ENCODE measurements at regions not wholly inside any gene's neighbourhood (a gene's known extent, or its start where the extent isn't known, plus 50 kb on each side); places are given as distances from the start of the nearest gene placed in this dataset.

DNA sequence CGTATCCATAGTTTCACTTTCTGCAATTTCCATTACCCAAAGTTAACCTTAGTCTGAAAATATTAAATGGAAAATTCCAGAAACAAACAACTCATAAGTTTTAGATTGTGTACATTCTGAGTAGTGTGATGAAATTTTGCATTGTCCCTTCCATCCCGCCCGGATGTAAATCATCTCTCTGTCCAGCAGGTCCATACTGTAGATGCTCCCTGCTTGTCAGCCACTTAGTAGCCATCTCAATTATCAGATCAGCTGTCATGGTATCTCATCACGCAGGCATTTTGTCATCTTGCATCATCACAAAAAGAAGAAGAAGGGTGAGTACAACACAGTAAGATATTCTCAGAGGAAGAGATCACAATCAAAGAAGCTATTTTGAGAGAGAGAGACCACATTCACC is 185.0 kb upstream of the STK17B start (continued):
- TF ChIP-seq NFE2 (IDR thresholded peaks at IDR 0.05; ENCODE audit: low read depth) (0 out of 2 replicates have a peak, but pooled peaks have one; percentile 4), CEBPB (tag; IDR thresholded peaks at IDR 0.05) (peak; percentile 76), TOE1 (IDR thresholded peaks at IDR 0.05; ENCODE audit: borderline replicate concordance) (no peak), TOE1 (CRISPR knock-in tag; IDR thresholded peaks at IDR 0.05; ENCODE audit: borderline replicate concordance, low read depth) (no peak)

DNA sequence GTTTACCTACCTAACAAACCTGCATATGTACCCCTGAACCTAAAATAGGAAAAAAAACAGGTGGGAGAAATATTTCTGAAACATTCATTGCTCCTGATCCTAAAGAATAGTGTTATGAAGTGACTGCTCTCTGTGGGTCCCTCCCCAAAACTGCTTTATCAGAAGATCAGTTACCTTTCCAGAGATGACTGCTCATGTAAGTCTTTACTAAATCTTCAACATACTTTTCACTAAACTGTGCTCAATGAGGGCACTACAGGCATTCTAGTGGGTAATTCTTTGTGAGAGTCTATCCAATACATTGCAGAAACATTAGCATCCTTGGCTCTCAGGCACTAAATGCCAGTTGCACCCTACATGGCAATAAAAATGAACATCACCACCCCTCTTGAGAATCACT is 189.3 kb upstream of the STK17B start:
- ChIA-PET CTCF (ENCODE audit: low intra/inter-chr PET ratio) (no interaction called here), POLR2A (no interaction called here)
- Histone ChIP-seq H3K27ac (ENCODE audit: extremely low read depth, low read depth, low read length) (no peak overlapping the region), H3K4me1 (replicated peaks in 1 of 2; ENCODE audit: control insufficient read depth in 2 of 2, insufficient read depth in 2 of 2, low read length in 2 of 2) (peaks cover 0 to 6% of the 10 kb centered on the region in 2 experiments; a peak in 2 of 5 replicates), H3K79me2 (ENCODE audit: control insufficient read depth, insufficient read depth, low read length) (no peaks in the 10 kb centered on the region), H3K4me2 (ENCODE audit: insufficient read depth, low read length) (no peak overlapping the region), H3K36me3 (ENCODE audit: control insufficient read depth, insufficient read depth, low read length) (no peaks in the 10 kb centered on the region), H3K4me3 (peak overlapping the region; percentile 7; the same call in 1 of the 2 replicates), H3K9me3 (replicated peaks; ENCODE audit: control insufficient read depth, insufficient read depth, low read depth, low read length) (no peaks in the 10 kb centered on the region), H3K9ac (ENCODE audit: insufficient read depth in 1 of 2, low read depth in 2 of 2, low read length in 2 of 2) (no peak overlapping the region), H2AFZ (ENCODE audit: low read depth, low read length) (no peak overlapping the region), H3K9me1 (ENCODE audit: control insufficient read depth, insufficient read depth, low read length) (no peaks in the 10 kb centered on the region), H3K27me3 (ENCODE audit: control insufficient read depth in 2 of 2, insufficient read depth in 2 of 2, low read length in 2 of 2) (no peaks in the 10 kb centered on the region), H4K20me1 (replicated peaks; ENCODE audit: control insufficient read depth, insufficient read depth, low read length) (no peaks in the 10 kb centered on the region)
- ATAC-seq (no peak), FAIRE-seq (no peak), DNase-seq (ENCODE audit: extremely low read depth in 1 of 4, low spot score in 3 of 4) (no peak)
- BruUV-seq (replicated peaks) = no TSS peak
- intact Hi-C loops (cut with micrococcal nuclease) = no loop called here
- in situ Hi-C loops (cut with MboI) = no loop called here
- TF ChIP-seq NR3C1 (CRISPR knock-in tag; IDR thresholded peaks at IDR 0.05) = no peak
- TF ChIP-seq ZNF282 (CRISPR knock-in tag; IDR thresholded peaks at IDR 0.05) = no peak
- TF ChIP-seq ZNF583 (CRISPR knock-in tag; IDR thresholded peaks at IDR 0.05) = no peak
- no peak for TF ChIP-seq SNRNP70 (optimal IDR thresholded peaks at IDR 0.05; ENCODE audit: low read depth, low read length)
- TF ChIP-seq CSDE1 (IDR thresholded peaks at IDR 0.05) = no peak
- no peak for TF ChIP-seq NFYB (IDR thresholded peaks at IDR 0.05; ENCODE audit: extremely low read depth, insufficient read length)
- no peak for TF ChIP-seq FOXA3 (CRISPR knock-in tag; conservative IDR thresholded peaks at IDR 0.05 in 1 of 2, IDR thresholded peaks at IDR 0.05 in 1 of 2)
- TF ChIP-seq, protein P1, sequence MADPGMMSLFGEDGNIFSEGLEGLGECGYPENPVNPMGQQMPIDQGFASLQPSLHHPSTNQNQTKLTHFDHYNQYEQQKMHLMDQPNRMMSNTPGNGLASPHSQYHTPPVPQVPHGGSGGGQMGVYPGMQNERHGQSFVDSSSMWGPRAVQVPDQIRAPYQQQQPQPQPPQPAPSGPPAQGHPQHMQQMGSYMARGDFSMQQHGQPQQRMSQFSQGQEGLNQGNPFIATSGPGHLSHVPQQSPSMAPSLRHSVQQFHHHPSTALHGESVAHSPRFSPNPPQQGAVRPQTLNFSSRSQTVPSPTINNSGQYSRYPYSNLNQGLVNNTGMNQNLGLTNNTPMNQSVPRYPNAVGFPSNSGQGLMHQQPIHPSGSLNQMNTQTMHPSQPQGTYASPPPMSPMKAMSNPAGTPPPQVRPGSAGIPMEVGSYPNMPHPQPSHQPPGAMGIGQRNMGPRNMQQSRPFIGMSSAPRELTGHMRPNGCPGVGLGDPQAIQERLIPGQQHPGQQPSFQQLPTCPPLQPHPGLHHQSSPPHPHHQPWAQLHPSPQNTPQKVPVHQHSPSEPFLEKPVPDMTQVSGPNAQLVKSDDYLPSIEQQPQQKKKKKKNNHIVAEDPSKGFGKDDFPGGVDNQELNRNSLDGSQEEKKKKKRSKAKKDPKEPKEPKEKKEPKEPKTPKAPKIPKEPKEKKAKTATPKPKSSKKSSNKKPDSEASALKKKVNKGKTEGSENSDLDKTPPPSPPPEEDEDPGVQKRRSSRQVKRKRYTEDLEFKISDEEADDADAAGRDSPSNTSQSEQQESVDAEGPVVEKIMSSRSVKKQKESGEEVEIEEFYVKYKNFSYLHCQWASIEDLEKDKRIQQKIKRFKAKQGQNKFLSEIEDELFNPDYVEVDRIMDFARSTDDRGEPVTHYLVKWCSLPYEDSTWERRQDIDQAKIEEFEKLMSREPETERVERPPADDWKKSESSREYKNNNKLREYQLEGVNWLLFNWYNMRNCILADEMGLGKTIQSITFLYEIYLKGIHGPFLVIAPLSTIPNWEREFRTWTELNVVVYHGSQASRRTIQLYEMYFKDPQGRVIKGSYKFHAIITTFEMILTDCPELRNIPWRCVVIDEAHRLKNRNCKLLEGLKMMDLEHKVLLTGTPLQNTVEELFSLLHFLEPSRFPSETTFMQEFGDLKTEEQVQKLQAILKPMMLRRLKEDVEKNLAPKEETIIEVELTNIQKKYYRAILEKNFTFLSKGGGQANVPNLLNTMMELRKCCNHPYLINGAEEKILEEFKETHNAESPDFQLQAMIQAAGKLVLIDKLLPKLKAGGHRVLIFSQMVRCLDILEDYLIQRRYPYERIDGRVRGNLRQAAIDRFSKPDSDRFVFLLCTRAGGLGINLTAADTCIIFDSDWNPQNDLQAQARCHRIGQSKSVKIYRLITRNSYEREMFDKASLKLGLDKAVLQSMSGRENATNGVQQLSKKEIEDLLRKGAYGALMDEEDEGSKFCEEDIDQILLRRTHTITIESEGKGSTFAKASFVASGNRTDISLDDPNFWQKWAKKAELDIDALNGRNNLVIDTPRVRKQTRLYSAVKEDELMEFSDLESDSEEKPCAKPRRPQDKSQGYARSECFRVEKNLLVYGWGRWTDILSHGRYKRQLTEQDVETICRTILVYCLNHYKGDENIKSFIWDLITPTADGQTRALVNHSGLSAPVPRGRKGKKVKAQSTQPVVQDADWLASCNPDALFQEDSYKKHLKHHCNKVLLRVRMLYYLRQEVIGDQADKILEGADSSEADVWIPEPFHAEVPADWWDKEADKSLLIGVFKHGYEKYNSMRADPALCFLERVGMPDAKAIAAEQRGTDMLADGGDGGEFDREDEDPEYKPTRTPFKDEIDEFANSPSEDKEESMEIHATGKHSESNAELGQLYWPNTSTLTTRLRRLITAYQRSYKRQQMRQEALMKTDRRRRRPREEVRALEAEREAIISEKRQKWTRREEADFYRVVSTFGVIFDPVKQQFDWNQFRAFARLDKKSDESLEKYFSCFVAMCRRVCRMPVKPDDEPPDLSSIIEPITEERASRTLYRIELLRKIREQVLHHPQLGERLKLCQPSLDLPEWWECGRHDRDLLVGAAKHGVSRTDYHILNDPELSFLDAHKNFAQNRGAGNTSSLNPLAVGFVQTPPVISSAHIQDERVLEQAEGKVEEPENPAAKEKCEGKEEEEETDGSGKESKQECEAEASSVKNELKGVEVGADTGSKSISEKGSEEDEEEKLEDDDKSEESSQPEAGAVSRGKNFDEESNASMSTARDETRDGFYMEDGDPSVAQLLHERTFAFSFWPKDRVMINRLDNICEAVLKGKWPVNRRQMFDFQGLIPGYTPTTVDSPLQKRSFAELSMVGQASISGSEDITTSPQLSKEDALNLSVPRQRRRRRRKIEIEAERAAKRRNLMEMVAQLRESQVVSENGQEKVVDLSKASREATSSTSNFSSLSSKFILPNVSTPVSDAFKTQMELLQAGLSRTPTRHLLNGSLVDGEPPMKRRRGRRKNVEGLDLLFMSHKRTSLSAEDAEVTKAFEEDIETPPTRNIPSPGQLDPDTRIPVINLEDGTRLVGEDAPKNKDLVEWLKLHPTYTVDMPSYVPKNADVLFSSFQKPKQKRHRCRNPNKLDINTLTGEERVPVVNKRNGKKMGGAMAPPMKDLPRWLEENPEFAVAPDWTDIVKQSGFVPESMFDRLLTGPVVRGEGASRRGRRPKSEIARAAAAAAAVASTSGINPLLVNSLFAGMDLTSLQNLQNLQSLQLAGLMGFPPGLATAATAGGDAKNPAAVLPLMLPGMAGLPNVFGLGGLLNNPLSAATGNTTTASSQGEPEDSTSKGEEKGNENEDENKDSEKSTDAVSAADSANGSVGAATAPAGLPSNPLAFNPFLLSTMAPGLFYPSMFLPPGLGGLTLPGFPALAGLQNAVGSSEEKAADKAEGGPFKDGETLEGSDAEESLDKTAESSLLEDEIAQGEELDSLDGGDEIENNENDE (IDR thresholded peaks at IDR 0.05; ENCODE audit: low read depth, low read length) = no peak
- TF ChIP-seq ZNF311 (CRISPR knock-in tag; IDR thresholded peaks at IDR 0.05) = no peak
